ENCODE measurements at regions not wholly inside any gene's neighbourhood (a gene's known extent, or its start where the extent isn't known, plus 50 kb on each side); places are given as distances from the start of the nearest gene placed in this dataset.

DNA sequence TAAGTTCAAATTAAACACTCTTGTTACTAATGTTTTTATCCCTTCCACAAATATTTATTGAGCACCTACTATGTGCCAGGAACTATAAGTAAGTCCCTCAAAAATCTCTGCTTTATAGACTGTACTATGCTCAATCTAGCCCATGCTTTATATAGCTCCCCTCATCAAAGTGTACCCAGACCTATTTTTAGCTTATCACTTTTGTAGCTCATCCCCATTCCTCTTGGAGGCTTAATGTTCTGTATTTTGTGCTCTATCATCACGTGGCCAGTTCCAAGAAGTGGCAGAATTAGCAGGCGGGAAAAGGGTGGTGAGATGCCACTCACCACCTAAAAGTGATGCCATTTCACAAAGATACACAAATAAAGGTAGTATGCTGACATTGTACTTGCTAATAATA is 138.1 kb upstream of the BET1 start:
- H3K27ac Mint-ChIP-seq (ENCODE audit: unreplicated experiment): no peak overlapping the region
- TF ChIP-seq, protein P1, sequence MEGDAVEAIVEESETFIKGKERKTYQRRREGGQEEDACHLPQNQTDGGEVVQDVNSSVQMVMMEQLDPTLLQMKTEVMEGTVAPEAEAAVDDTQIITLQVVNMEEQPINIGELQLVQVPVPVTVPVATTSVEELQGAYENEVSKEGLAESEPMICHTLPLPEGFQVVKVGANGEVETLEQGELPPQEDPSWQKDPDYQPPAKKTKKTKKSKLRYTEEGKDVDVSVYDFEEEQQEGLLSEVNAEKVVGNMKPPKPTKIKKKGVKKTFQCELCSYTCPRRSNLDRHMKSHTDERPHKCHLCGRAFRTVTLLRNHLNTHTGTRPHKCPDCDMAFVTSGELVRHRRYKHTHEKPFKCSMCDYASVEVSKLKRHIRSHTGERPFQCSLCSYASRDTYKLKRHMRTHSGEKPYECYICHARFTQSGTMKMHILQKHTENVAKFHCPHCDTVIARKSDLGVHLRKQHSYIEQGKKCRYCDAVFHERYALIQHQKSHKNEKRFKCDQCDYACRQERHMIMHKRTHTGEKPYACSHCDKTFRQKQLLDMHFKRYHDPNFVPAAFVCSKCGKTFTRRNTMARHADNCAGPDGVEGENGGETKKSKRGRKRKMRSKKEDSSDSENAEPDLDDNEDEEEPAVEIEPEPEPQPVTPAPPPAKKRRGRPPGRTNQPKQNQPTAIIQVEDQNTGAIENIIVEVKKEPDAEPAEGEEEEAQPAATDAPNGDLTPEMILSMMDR (IDR thresholded peaks at IDR 0.05; ENCODE audit: insufficient read depth, low read depth, low read length): no peak
- no peak for TF ChIP-seq EZH2 (IDR thresholded peaks at IDR 0.05; ENCODE audit: insufficient read depth, low read length)
- no peaks in the 10 kb centered on the region for H3K36me3 ChIP-seq (ENCODE audit: insufficient read depth, low read length)
- H2AFZ ChIP-seq (ENCODE audit: low read depth, low read length): no peak overlapping the region
- no peaks in the 10 kb centered on the region for H3K9me3 Mint-ChIP-seq (ENCODE audit: unreplicated experiment)
- no peaks in the 10 kb centered on the region for H3K36me3 Mint-ChIP-seq (ENCODE audit: low read depth, unreplicated experiment)
- H3K9ac ChIP-seq (ENCODE audit: low read length): no peak overlapping the region
- H3K4me3 ChIP-seq (ENCODE audit: insufficient read depth, low read depth, low read length): no peak overlapping the region
- H3K79me2 ChIP-seq (ENCODE audit: insufficient read depth, low read length): no peaks in the 10 kb centered on the region
- peaks cover 3% of the 10 kb centered on the region for H3K27me3 Mint-ChIP-seq (ENCODE audit: low read depth, unreplicated experiment)
- peaks cover 11% of the 10 kb centered on the region for H3K4me1 ChIP-seq (ENCODE audit: insufficient read depth, low read length)
- no peak overlapping the region for H3K4me3 Mint-ChIP-seq (ENCODE audit: unreplicated experiment)
- H3K9me3 ChIP-seq (ENCODE audit: insufficient read depth, low read depth, low read length): no peaks in the 10 kb centered on the region
- H3K4me2 ChIP-seq (ENCODE audit: low read length): no peak overlapping the region
- H4K20me1 ChIP-seq (ENCODE audit: insufficient read depth, low read length): no peaks in the 10 kb centered on the region
- H3K27ac ChIP-seq (ENCODE audit: low read depth, low read length): no peak overlapping the region
- no peaks in the 10 kb centered on the region for H3K27me3 ChIP-seq (ENCODE audit: insufficient read depth, low read length)
- DNase-seq (ENCODE audit: low read depth) (no peak), FAIRE-seq (no peak)
- no peaks in the 10 kb centered on the region for H3K4me1 Mint-ChIP-seq (ENCODE audit: low read depth, unreplicated experiment)

DNA sequence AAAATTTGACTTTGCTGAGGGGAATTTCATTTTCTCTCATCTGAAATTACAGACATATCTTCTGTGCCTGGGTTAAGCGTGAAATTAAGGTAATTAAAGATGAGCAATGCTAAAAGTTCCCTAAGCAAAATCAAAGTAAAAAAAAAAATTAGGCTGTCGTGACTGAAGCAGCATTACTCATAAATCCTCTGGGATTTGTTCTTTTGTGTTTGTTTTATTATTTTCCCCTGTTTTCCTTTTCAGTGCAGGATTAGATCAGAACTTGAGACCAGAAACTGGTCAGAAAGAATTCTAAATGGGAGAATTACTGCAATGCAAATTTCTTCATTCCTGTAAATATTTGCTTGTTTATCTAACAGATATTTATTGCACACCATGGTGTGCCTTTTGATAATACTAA is 141.4 kb upstream of the BET1 start:
- no peak overlapping the region for H2AFZ ChIP-seq (ENCODE audit: low read depth, low read length)
- no peak overlapping the region for H3K27ac Mint-ChIP-seq (ENCODE audit: unreplicated experiment)
- H3K4me3 Mint-ChIP-seq (ENCODE audit: unreplicated experiment): no peak overlapping the region

DNA sequence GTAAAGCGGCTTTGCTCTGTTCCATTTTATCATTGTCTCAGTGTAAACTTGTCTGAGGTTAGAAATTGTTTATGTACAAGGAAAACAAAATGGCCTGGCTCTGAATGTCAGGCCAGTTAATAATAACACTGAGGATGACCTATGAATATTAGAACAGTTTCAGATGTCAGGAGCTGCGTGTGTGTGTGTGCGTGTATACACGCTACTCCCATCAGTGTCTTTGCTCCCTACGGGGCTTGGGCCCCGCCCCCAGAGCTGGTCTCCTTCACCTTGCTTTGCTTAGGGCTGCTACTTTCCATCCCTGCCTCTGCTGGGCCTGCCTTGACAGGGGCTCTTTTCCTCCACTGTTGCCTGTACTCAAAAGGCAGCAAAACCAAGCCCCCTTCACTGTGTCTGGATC is 142.3 kb upstream of the BET1 start:
- Histone ChIP-seq H3K4me1 (ENCODE audit: insufficient read depth, low read length) (peaks cover 11% of the 10 kb centered on the region), H3K4me3 (ENCODE audit: insufficient read depth, low read depth, low read length) (no peak overlapping the region), H3K36me3 (ENCODE audit: insufficient read depth, low read length) (no peaks in the 10 kb centered on the region), H2AFZ (ENCODE audit: low read depth, low read length) (peak overlapping the region; percentile 38), H3K79me2 (ENCODE audit: insufficient read depth, low read length) (no peaks in the 10 kb centered on the region), H3K4me2 (ENCODE audit: low read length) (peak overlapping the region; percentile 24), H3K27me3 (ENCODE audit: insufficient read depth, low read length) (no peaks in the 10 kb centered on the region), H3K27ac (ENCODE audit: low read depth, low read length) (peak overlapping the region; percentile 25), H3K9ac (ENCODE audit: low read length) (peak overlapping the region; percentile 26), H4K20me1 (ENCODE audit: insufficient read depth, low read length) (no peaks in the 10 kb centered on the region), H3K9me3 (ENCODE audit: insufficient read depth, low read depth, low read length) (no peaks in the 10 kb centered on the region)
- Mint-ChIP-seq H3K27ac (ENCODE audit: unreplicated experiment) (no peak overlapping the region), H3K27me3 (ENCODE audit: low read depth, unreplicated experiment) (peaks cover 2% of the 10 kb centered on the region), H3K36me3 (ENCODE audit: low read depth, unreplicated experiment) (no peaks in the 10 kb centered on the region), H3K4me3 (ENCODE audit: unreplicated experiment) (no peak overlapping the region), H3K4me1 (ENCODE audit: low read depth, unreplicated experiment) (peaks cover 8% of the 10 kb centered on the region), H3K9me3 (ENCODE audit: unreplicated experiment) (no peaks in the 10 kb centered on the region)
- DNase-seq (ENCODE audit: low read depth) (no peak), FAIRE-seq (no peak)
- TF ChIP-seq, protein P1 (IDR thresholded peaks at IDR 0.05; ENCODE audit: insufficient read depth, low read depth, low read length): no peak
- no peak for TF ChIP-seq EZH2 (IDR thresholded peaks at IDR 0.05; ENCODE audit: insufficient read depth, low read length)

More for the DNA sequence above, 141.4 kb upstream of the BET1 start:
- Histone ChIP-seq H3K9ac (ENCODE audit: low read length) (peak overlapping the region; percentile 26), H4K20me1 (ENCODE audit: insufficient read depth, low read length) (no peaks in the 10 kb centered on the region), H3K27ac (ENCODE audit: low read depth, low read length) (peak overlapping the region; percentile 25), H3K4me3 (ENCODE audit: insufficient read depth, low read depth, low read length) (no peak overlapping the region), H3K4me2 (ENCODE audit: low read length) (peak overlapping the region; percentile 24), H3K27me3 (ENCODE audit: insufficient read depth, low read length) (no peaks in the 10 kb centered on the region), H3K9me3 (ENCODE audit: insufficient read depth, low read depth, low read length) (no peaks in the 10 kb centered on the region), H3K4me1 (ENCODE audit: insufficient read depth, low read length) (peaks cover 11% of the 10 kb centered on the region), H3K36me3 (ENCODE audit: insufficient read depth, low read length) (no peaks in the 10 kb centered on the region), H3K79me2 (ENCODE audit: insufficient read depth, low read length) (no peaks in the 10 kb centered on the region)
- H3K36me3 Mint-ChIP-seq (ENCODE audit: low read depth, unreplicated experiment): no peaks in the 10 kb centered on the region
- TF ChIP-seq, protein P1 (IDR thresholded peaks at IDR 0.05; ENCODE audit: insufficient read depth, low read depth, low read length): no peak
- TF ChIP-seq EZH2 (IDR thresholded peaks at IDR 0.05; ENCODE audit: insufficient read depth, low read length): no peak
- peaks cover 2% of the 10 kb centered on the region for H3K27me3 Mint-ChIP-seq (ENCODE audit: low read depth, unreplicated experiment)
- H3K9me3 Mint-ChIP-seq (ENCODE audit: unreplicated experiment): no peaks in the 10 kb centered on the region
- peaks cover 8% of the 10 kb centered on the region for H3K4me1 Mint-ChIP-seq (ENCODE audit: low read depth, unreplicated experiment)
- no peak for DNase-seq (ENCODE audit: low read depth)
- FAIRE-seq: peak; percentile 80

Data from astrocyte (in vitro differentiated cells and primary cell).